Mesendoderm (in vitro differentiated cells): ENCODE measurements at regions not wholly inside any gene's neighbourhood (a gene's known extent, or its start where the extent isn't known, plus 50 kb on each side); places are given as distances from the start of the nearest gene placed in this dataset.

Experiments used
- DNase-seq: peaks from one replicate; pipeline ENCODE4 v3.0.0; 2013
- H2AK5ac ChIP-seq: 2 replicates; pipeline ENCODE4 v1.6.1; 2013; ENCODE audit warnings: low read length, inconsistent platforms
- H2BK120ac ChIP-seq: 2 replicates; pipeline ENCODE4 v1.6.1; 2013; ENCODE audit warnings: low read depth, mild to moderate bottlenecking, low read length, moderate library complexity, mixed read lengths
- H2BK15ac ChIP-seq: replicated peaks from 2 replicates; pipeline ENCODE4 v1.6.1; 2013; ENCODE audit warnings: low read depth, mild to moderate bottlenecking, moderate library complexity
- H2BK5ac ChIP-seq: 2 replicates; pipeline ENCODE4 v1.6.1; 2013; ENCODE audit warnings: low read length, inconsistent platforms
- H3K18ac ChIP-seq: 2 replicates; pipeline ENCODE4 v1.6.1; 2013; ENCODE audit warnings: mild to moderate bottlenecking, low read length, mixed read lengths
- H3K23ac ChIP-seq: one replicate; pipeline ENCODE4 v1.6.1; 2013; ENCODE audit warnings: low read length
- H3K27ac ChIP-seq: 2 replicates; pipeline ENCODE4 v1.5.1; 2013; ENCODE audit warnings: low read depth, mild to moderate bottlenecking, inconsistent platforms, low read length, moderate library complexity
- H3K27me3 ChIP-seq: 2 replicates; pipeline ENCODE4 v1.6.1; 2013; ENCODE audit warnings: low read length, control low read depth, mild to moderate bottlenecking, inconsistent platforms; ENCODE audit not compliant: insufficient read depth, poor library complexity
- H3K36me3 ChIP-seq: 2 replicates; pipeline ENCODE4 v1.6.1; 2013; ENCODE audit warnings: low read length, inconsistent platforms; ENCODE audit not compliant: control insufficient read depth, insufficient read depth
- H3K4ac ChIP-seq: one replicate; pipeline ENCODE4 v1.6.1; 2013; ENCODE audit warnings: low read depth, mild to moderate bottlenecking, low read length, moderate library complexity
- H3K4me1 ChIP-seq: 2 replicates; pipeline ENCODE4 v1.6.1; 2013; ENCODE audit warnings: low read depth, low read length, inconsistent platforms; ENCODE audit not compliant: control insufficient read depth
- H3K4me2 ChIP-seq: 2 replicates; pipeline ENCODE4 v1.6.1; 2013; ENCODE audit warnings: low read length
- H3K4me3 ChIP-seq: 2 replicates; pipeline ENCODE4 v1.5.1; 2013; ENCODE audit warnings: mild to moderate bottlenecking, low read length
- H3K56ac ChIP-seq: one replicate; pipeline ENCODE4 v1.6.1; 2013; ENCODE audit warnings: low read length
- H3K79me1 ChIP-seq: 2 replicates; pipeline ENCODE4 v1.6.1; 2013; ENCODE audit warnings: low read length, inconsistent platforms
- H3K79me2 ChIP-seq: 2 replicates; pipeline ENCODE4 v1.6.1; 2013; ENCODE audit warnings: mild to moderate bottlenecking, low read length; ENCODE audit not compliant: control insufficient read depth, insufficient read depth
- H3K9ac ChIP-seq: 2 replicates; pipeline ENCODE4 v1.6.1; 2013; ENCODE audit warnings: low read length, inconsistent platforms
- H4K5ac ChIP-seq: one replicate; pipeline ENCODE4 v1.6.1; 2013; ENCODE audit warnings: low read length
- H4K8ac ChIP-seq: one replicate; pipeline ENCODE4 v1.6.1; 2013; ENCODE audit warnings: low read depth, mild to moderate bottlenecking, control low read depth, low read length, moderate library complexity
- WGBS: extraction: QIAGEN DNeasy Blood & Tissue Kit; methylation state at CpG from one replicate; pipeline ENCODE4 v1.1.7; 2013; ENCODE audit warnings: low lambda C conversion rate, missing lambda C conversion rate; ENCODE audit not compliant: insufficient coverage; ENCODE audit errors: extremely low coverage; 5-methylcytosine and 5-hydroxymethylcytosine counted together

DNA sequence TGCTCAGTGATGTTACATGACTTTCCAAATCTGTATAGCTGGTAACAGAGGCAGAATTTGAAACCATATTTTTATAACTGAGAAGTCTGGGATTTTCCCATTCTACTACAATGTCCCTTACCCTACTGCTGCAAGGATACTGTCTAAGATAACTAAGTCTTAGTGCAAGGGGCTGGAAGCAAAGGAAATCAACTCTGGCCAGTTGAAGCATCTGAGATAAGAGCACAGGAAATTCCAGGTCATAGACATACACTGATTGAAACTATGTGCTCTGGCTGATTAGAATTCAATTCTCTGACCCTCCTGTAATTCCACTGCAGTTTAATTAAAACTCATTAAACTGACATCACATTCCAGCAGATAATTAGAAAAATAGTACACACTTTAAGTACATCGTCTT is 267.7 kb upstream of the C1orf87 start:
- Histone ChIP-seq H3K27ac (no peak overlapping the region), H3K18ac (no peak overlapping the region), H3K79me1 (no peaks in the 10 kb centered on the region), H3K79me2 (no peaks in the 10 kb centered on the region), H3K23ac (no peak overlapping the region), H3K4ac (no peak overlapping the region), H4K8ac (no peak overlapping the region), H2BK120ac (no peak overlapping the region), H4K5ac (no peak overlapping the region), H2BK5ac (no peak overlapping the region), H3K4me2 (no peak overlapping the region), H3K56ac (no peak overlapping the region), H3K36me3 (no peaks in the 10 kb centered on the region), H3K27me3 (no peaks in the 10 kb centered on the region), H2AK5ac (no peak overlapping the region), H3K9ac (no peak overlapping the region), H3K4me3 (no peak overlapping the region), H3K4me1 (no peaks in the 10 kb centered on the region), H2BK15ac (no peak overlapping the region)
- DNase-seq: peak; percentile 2
- no CpG with 5 or more reads among the region's 1 CpG for WGBS

DNA sequence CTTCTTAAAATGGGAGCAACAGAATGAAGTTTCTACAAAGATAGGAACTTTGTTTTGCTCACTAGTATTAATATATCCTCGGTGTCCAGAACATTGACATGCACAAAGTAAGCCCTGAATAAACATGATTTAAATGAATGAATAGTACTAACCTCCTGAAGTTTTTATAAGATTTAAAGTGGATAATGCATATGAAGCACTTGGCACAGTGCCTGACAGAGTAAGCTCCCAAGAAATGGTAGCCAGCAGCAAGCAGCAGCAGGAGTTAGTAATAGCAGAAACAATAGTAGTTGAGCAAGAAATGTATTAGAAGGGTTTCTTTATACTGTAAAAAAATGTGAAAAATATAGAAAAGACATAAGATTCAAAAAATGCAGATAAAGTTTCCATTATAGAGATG is 258.1 kb upstream of the C1orf87 start:
- H2BK120ac ChIP-seq: no peak overlapping the region
- no peak for DNase-seq
- no CpG with 5 or more reads among the region's 1 CpG for WGBS

DNA sequence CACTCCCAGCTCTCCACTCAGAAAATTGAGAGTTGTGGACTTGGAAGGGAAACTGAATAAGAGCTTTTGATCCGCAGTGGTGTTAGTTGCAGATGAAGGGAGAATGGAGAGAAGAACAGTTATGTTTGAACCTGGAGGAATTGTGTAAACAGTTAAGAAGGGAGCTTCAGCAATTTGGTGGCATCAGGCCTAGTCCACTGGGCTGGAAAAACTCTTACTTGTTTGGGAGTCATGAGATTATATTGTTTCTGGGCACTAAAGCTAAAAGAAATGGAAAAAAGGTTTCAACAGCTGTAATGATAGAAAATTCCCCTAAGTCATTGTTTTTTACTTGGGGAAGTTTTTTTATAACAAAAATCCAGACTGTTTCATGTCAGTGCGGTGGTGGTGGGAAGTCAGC is 256.1 kb upstream of the C1orf87 start:
- no peak overlapping the region for H2BK15ac ChIP-seq
- H3K4me2 ChIP-seq: no peak overlapping the region
- no peak overlapping the region for H2AK5ac ChIP-seq
- no peak overlapping the region for H3K9ac ChIP-seq
- no peak for DNase-seq
- no peak overlapping the region for H4K5ac ChIP-seq
- H3K27ac ChIP-seq: no peak overlapping the region
- no peak overlapping the region for H4K8ac ChIP-seq
- no peak overlapping the region for H3K23ac ChIP-seq
- H2BK120ac ChIP-seq: no peak overlapping the region
- no peaks in the 10 kb centered on the region for H3K36me3 ChIP-seq
- H2BK5ac ChIP-seq: no peak overlapping the region
- no peak overlapping the region for H3K56ac ChIP-seq
- H3K4me3 ChIP-seq: no peak overlapping the region
- H3K79me2 ChIP-seq: no peaks in the 10 kb centered on the region
- no peaks in the 10 kb centered on the region for H3K79me1 ChIP-seq
- no peaks in the 10 kb centered on the region for H3K27me3 ChIP-seq
- H3K18ac ChIP-seq: no peak overlapping the region
- H3K4ac ChIP-seq: no peak overlapping the region
- H3K4me1 ChIP-seq: no peaks in the 10 kb centered on the region
- no CpG with 5 or more reads among the region's 2 CpGs for WGBS

More for the DNA sequence above, 258.1 kb upstream of the C1orf87 start:
- H3K4ac ChIP-seq: no peak overlapping the region
- no peak overlapping the region for H3K23ac ChIP-seq
- no peaks in the 10 kb centered on the region for H3K79me1 ChIP-seq
- no peaks in the 10 kb centered on the region for H3K79me2 ChIP-seq
- H2BK5ac ChIP-seq: no peak overlapping the region
- H3K27me3 ChIP-seq: no peaks in the 10 kb centered on the region
- H2BK15ac ChIP-seq: no peak overlapping the region
- H3K9ac ChIP-seq: no peak overlapping the region
- no peak overlapping the region for H3K4me3 ChIP-seq
- no peak overlapping the region for H3K4me2 ChIP-seq
- no peak overlapping the region for H4K8ac ChIP-seq
- H3K27ac ChIP-seq: no peak overlapping the region
- H2AK5ac ChIP-seq: no peak overlapping the region
- H3K36me3 ChIP-seq: no peaks in the 10 kb centered on the region
- no peak overlapping the region for H4K5ac ChIP-seq
- H3K56ac ChIP-seq: no peak overlapping the region
- no peak overlapping the region for H3K18ac ChIP-seq
- no peaks in the 10 kb centered on the region for H3K4me1 ChIP-seq

DNA sequence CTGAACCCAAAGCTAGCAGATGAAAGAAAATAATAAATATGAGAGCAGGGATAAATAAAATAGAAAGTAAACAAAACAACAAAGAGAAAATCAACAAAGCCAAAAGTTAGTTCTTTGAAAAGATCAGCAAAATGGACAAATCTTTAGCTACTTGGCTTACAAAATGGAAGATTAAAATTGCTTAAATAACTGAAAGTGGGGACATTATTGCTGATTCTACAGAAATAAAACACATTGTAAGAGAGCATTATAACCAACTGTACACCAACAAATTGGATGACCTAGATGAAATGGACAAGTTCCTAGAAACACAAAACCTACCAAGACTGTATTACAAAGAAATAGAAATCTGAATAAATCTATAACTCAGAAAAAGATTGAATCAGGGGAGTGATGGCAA is 238.3 kb upstream of the C1orf87 start:
- Histone ChIP-seq H3K4ac (no peak overlapping the region), H3K23ac (no peak overlapping the region), H3K4me3 (no peak overlapping the region), H3K27ac (no peak overlapping the region), H2BK120ac (no peak overlapping the region), H3K79me1 (no peaks in the 10 kb centered on the region), H3K18ac (no peak overlapping the region), H4K5ac (no peak overlapping the region), H3K56ac (no peak overlapping the region), H2BK5ac (no peak overlapping the region), H3K36me3 (no peaks in the 10 kb centered on the region), H3K9ac (no peak overlapping the region), H4K8ac (no peak overlapping the region), H2BK15ac (no peak overlapping the region), H2AK5ac (no peak overlapping the region), H3K27me3 (no peaks in the 10 kb centered on the region), H3K79me2 (no peaks in the 10 kb centered on the region), H3K4me1 (no peaks in the 10 kb centered on the region), H3K4me2 (no peak overlapping the region)
- DNase-seq: no peak

DNA sequence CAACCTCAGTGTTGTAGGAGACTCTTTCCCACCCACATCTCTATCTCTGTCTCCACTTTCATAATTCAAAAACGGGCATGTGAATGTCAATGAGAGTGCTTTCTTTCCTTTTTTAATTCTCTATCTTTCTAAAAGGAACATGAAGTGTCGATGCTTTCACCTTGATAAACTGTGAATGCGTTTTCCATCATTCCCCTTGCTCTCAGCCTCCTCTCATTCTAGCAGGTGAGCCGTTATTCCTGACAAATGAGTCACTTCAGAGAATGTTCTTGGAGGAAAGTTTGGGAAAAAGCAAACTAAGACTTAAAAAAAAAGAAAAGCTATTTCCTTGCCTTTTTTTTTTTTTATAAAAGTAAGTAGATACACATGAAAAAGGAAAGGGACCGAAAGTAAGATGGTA is 226.0 kb upstream of the C1orf87 start:
- no peak overlapping the region for H2AK5ac ChIP-seq
- H3K23ac ChIP-seq: no peak overlapping the region
- no peak overlapping the region for H3K18ac ChIP-seq
- no peak overlapping the region for H3K4me2 ChIP-seq
- no peak overlapping the region for H3K56ac ChIP-seq
- no peak overlapping the region for H2BK15ac ChIP-seq
- no CpG with 5 or more reads among the region's 5 CpGs for WGBS
- no peak overlapping the region for H4K8ac ChIP-seq
- H3K4me1 ChIP-seq: no peaks in the 10 kb centered on the region
- no peak overlapping the region for H3K4ac ChIP-seq
- H4K5ac ChIP-seq: no peak overlapping the region
- no peak overlapping the region for H3K9ac ChIP-seq
- no peaks in the 10 kb centered on the region for H3K79me2 ChIP-seq
- no peaks in the 10 kb centered on the region for H3K36me3 ChIP-seq
- no peak overlapping the region for H3K27ac ChIP-seq
- no peaks in the 10 kb centered on the region for H3K79me1 ChIP-seq
- H2BK120ac ChIP-seq: no peak overlapping the region
- no peak overlapping the region for H2BK5ac ChIP-seq
- no peaks in the 10 kb centered on the region for H3K27me3 ChIP-seq
- DNase-seq: no peak
- no peak overlapping the region for H3K4me3 ChIP-seq

DNA sequence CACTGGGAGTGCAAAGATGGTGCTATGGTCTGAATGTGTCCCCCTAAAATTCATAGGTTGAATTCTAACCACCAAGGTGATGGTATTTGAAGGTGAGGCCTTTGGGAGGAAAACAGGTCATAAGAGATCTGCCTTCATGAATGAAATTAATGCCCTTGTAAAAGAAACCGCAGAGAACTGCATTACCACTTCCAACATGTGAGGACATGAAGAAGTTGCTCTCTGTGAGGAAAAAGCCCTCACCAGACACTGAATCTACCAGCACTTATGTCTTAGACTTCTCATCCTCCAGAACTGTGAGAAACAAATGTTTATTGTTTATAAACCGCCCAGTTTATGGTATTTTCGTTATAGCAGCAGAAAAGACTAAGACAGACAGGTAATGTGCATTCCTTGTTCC is 224.7 kb upstream of the C1orf87 start:
- Histone ChIP-seq H4K8ac (no peak overlapping the region), H3K9ac (no peak overlapping the region), H3K79me1 (no peaks in the 10 kb centered on the region), H3K4me1 (no peaks in the 10 kb centered on the region), H2BK15ac (no peak overlapping the region), H3K36me3 (no peaks in the 10 kb centered on the region), H3K79me2 (no peaks in the 10 kb centered on the region), H3K56ac (no peak overlapping the region), H3K4ac (no peak overlapping the region), H4K5ac (no peak overlapping the region), H3K27me3 (no peaks in the 10 kb centered on the region), H3K27ac (no peak overlapping the region), H3K4me3 (no peak overlapping the region), H3K23ac (no peak overlapping the region), H3K4me2 (no peak overlapping the region), H2AK5ac (no peak overlapping the region), H3K18ac (no peak overlapping the region), H2BK5ac (no peak overlapping the region), H2BK120ac (no peak overlapping the region)
- DNase-seq: no peak
- WGBS: no CpG with 5 or more reads among the region's 3 CpGs
